Brain pericyte (primary cell): ENCODE measurements at regions not wholly inside any gene's neighbourhood (a gene's known extent, or its start where the extent isn't known, plus 50 kb on each side); places are given as distances from the start of the nearest gene placed in this dataset.

Experiments used
- DNase-seq: peaks from one replicate; pipeline ENCODE4 v3.0.0-alpha.2; 2012; ENCODE audit warnings: low read depth, low spot score

DNA sequence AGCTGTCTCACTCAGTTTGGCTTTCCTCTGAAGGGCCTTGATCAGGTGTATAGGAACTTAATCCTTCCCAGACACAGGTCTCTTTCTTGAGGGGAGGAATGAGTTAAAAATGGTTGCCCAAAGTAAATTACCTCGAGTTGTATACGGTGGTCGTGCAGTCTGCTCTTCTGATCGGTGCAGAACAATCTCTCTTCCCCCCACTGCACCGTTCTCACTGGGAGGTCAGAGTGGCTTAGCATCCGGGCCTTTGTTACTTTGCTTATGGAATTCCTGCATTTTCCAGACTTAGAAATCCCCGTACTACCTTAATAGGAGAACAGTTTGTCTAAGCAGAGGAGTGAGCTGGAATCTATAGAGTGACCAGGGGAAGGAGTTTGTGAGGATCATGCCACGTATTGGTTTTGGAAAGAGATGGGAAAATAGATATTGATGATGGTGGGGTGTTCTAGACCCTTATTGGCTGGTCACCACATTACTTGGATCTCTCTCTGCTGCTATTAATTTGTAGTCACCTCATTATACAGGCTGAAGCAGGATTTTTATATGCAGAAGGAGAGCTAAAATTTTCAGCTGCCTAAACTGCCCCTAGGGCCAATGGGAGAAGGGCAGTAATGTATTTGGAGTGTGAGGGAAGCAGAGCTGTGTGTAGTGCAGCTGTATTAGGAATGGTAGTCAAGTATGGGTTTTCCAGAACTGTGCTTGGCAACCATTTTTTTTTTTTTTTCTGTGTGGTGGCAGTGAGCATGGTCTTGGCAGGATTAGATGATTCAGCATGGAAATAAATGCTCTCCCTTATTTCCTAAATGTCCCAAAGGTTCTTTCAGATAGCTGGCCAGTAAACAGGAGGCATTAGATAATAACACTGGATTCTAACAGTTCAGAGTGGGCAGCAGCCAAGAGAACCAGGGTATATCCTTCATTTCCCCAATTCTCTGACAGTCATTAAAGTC lies 81.5 kb downstream of the NDUFS5 start:
- DNase-seq: no peak

DNA sequence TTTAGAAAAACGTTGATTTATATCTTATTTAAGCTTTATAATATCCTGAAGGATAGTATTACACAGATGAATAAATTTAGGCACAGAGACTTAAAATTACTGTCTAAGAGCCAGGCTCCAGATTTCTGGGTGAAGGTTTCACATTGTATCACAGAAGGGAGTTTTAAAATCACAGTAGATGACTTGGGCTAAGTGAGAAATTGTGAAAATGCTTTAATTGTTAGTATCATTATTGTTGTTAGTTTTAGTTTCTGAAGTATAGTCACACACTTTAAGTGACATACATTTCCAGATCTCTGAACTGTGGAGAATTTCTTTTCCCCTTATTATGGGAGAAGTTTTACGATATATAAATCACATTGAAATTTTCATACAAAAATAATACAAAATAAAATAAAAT lies 83.5 kb downstream of the NDUFS5 start:
- no peak for DNase-seq

DNA sequence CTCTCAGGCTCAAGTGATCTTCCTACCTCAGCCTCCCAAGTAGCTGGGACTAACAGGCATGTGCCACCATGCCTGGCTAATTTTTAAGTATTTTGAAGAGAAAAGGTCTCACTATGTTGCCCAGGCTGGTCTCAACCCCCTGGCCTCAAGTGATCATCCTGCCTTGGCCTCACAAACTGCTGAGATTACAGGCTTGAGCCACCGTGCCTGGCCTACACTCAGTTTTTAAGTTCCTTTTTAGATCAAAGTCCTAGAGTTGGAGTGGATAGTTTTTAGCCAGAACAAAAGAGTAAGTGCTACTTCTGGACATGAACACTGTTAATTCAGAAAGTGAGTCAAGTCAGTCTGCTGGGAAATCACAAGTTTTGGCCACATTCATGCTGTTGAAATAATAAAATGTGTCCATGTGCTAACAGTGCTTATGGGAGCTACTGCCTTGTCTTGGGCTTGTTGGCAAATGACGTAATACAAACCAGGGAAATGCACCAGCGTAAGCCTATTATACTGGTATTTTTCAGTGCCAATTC lies 84.2 kb downstream of the NDUFS5 start:
- no peak for DNase-seq

DNA sequence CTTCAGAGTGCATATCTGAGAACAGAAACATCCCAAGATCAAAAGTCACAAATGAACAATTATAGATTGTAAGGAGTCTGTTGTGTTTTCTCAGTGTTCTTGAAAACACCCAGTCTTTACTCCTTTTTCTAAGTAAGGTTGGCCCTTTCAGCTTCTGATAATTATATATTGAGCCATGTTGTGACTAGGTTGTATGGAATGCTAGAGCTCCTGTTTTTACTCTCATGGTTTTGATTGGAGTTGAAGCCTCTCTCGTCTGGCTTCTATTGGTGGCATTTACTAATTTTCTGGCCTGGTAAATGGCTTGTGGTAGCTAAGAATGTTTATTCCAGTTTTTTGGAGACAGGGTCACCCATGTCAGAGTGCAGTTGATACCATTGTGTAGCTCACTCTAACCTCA lies 84.7 kb downstream of the NDUFS5 start:
- no peak for DNase-seq

DNA sequence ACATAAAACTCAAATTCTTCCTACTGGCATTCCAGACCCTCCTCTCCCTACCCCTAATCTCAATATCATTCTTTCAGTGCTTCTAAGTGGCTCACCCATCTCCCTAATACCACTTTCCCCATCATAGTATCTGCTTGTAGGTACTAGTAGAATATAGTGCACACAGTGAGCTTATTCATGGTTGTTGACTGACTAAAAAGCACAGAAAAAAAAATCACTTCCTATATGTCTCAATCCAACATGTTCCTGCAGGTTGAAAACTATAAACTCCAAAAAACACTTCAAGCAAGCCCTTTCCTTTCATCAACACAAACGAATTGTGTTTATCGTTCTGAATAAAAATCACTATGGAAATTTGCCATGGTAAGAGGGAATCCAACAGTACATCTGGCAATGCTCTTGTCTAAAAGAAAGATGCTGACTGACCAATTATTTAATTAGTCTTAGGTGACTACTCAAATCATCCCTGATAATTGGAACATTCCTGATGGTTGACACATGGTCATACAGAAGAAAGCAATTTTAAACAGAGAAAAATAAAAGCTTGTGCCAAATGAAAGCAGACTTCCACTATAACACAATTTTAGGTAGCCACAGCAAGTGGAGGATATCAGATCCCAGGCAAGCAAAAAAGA lies 87.1 kb downstream of the NDUFS5 start:
- DNase-seq: no peak

- no peak for DNase-seq
Measured at GRCh38 chr1:39115271-39116110, 89.0 kb upstream of the MACF1 start.

GRCh38 chr1:39116116-39116607 lies 88.3 kb upstream of the MACF1 start:
- DNase-seq: no peak

GRCh38 chr1:39116860-39117728 lies 87.4 kb upstream of the MACF1 start:
- DNase-seq: no peak

DNA sequence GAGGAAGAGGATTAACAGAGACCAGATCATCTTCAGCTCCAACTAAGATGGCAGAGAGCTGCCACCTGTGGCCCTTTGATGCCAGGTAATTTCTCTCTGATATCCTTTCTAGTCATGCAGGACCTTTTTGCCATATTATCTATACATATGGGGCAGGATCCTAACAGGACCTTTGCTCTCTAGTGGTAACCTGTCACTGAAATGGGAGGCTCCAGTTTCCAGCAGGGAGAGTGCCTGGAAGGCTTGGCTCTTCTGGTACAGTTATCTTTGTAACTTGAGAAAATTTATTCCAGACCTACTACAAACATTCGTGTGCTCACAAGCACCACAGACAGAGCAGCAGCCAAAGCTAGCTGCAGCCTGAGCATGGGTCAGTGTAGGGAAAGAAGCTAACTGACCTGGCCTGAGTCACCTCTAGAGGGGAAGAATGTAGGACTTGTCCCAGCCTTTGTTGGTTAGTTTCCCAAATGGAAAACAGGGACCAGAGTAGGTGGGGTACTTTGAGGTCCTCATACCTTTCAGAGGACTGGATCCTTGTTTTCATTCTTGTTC lies 86.5 kb upstream of the MACF1 start:
- no peak for DNase-seq

DNA sequence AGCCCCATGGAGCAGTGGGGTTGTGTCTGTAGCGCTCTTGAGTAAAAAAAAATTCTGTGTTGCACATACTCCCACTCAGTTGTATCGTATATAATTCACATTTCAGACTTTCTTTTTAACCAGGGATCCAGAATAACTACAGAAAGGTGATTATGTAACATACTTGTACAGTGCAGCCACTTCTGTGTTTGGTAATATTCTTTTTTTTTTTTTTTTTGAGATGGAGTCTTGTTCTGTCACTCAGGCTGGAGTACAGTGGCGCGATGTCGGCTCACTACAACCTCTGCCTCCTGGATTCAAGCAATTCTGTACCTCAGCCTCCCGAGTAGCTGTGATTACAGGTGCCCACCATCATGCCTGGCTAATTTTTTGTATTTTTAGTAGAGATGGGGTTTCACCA lies 82.4 kb upstream of the MACF1 start:
- no peak for DNase-seq

DNA sequence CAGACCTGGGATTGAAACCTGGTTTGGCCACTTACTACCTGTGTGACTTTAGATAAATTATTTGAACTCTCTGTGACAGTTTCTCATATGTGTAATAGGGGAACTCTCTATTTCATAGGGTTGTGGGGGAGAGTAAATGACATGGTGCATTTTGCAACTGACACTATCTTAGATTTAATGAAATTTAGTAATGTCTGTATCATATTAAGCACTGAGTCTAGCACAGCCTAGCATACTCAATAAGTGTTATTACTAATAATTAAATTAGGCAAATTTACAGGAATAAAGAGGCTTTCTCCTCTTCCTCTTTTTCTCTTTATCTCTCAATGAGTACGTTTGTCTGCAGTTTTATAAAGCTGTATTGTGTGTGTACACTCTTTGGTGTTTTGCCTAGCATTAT lies 80.2 kb upstream of the MACF1 start:
- no peak for DNase-seq

GRCh38 chr1:39127513-39127912 lies 77.0 kb upstream of the MACF1 start:
- peak; percentile 94 for DNase-seq

DNA sequence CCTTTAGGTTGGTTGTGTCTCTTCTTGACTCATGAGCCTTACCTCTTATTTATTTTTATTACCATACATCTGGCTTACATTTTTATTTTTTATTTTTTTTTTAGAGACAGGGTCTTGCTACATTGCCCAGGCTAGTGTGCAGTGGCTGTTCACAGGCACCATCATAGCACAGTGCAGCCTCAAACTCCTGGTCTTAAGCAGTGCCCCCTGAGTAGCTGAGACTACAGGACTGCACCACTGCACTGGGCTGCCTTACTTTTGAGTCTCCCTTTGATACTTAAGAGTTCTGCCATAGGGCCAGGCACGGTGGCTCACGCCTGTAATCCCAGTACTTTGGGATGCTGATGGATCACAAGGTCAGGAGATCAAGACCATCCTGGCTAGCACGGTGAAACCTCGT lies 76.4 kb upstream of the MACF1 start:
- no peak for DNase-seq

- DNase-seq: no peak
Measured at GRCh38 chr1:39128959-39129358, 75.5 kb upstream of the MACF1 start.

DNA sequence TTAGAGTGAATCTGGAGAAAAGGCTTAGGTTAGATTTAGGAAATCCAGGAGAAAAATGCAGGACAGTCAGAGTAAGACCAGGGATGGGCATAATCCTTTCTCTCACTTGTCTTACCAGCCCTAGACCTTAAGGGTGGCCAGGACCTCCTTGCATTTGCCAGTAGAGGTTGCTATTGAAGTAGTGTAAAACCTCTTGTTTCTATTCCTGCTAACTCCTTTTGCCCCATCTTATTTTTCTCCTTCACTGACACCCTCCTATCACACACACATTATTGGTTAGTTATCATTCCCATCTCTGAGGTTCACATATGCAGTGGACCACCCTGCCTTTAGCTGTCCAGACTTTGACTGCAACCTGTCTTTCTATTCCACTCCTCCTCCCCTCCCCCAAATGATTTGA lies 75.0 kb upstream of the MACF1 start:
- no peak for DNase-seq

DNA sequence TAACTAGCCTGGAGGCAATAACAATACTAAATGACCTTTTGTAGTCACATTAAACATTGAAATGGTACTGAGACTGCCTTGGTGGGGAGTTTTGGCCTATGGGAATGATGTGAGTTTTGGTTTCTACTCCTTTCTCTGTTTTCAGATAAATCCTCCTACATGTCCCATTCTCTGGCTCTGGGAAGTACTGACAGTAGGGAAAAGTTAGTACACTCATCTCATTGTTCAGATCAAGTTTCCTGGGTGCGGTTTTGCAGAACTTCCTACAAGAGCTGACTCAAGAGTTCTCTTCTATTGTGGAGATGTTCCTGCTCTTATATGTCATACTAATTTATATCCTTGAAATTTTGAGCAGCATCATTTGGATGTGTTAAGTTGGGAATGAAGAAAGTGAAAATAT lies 74.2 kb upstream of the MACF1 start:
- no peak for DNase-seq

GRCh38 chr1:39131940-39132339 lies 72.6 kb upstream of the MACF1 start:
- DNase-seq: no peak

GRCh38 chr1:39132505-39133339 lies 71.8 kb upstream of the MACF1 start:
- no peak for DNase-seq

GRCh38 chr1:39133340-39133684 lies 71.2 kb upstream of the MACF1 start:
- no peak for DNase-seq
